ENCODE measurements at regions not wholly inside any gene's neighbourhood (a gene's known extent, or its start where the extent isn't known, plus 50 kb on each side); places are given as distances from the start of the nearest gene placed in this dataset.

DNA sequence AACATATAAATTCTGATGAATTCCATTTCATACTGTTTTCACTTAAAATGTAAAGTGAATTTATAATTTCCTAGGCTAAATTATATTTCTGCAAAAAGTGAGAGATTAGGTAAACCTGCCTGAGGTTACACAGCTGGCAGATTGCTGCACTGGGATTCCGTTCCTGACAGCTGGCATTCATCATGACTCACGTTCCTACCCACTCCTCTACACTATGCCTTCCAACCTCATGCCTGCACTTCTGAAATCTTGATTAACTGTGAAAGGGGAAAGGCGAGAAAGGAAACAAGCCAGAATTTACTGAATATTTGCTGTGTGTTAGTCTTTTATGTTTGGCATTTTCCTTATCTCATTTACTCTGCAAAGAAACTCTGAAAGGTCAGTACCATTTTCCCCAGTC lies 73.3 kb upstream of the MON1B start:
- H3K27ac ChIP-seq (ENCODE audit: low read depth, low read length) = no peak overlapping the region
- Mint-ChIP-seq H3K27ac (ENCODE audit: unreplicated experiment) (no peak overlapping the region), H3K36me3 (ENCODE audit: low read depth, unreplicated experiment) (no peaks in the 10 kb centered on the region), H3K4me1 (ENCODE audit: low read depth, unreplicated experiment) (no peaks in the 10 kb centered on the region), H3K4me3 (ENCODE audit: unreplicated experiment) (no peak overlapping the region), H3K27me3 (ENCODE audit: low read depth, unreplicated experiment) (no peaks in the 10 kb centered on the region), H3K9me3 (ENCODE audit: unreplicated experiment) (peaks cover 2% of the 10 kb centered on the region)
- FAIRE-seq = no peak
- H3K9ac ChIP-seq (ENCODE audit: low read length) = no peak overlapping the region
- H4K20me1 ChIP-seq (ENCODE audit: insufficient read depth, low read length) = no peaks in the 10 kb centered on the region
- DNase-seq (ENCODE audit: low read depth) = no peak
- H2AFZ ChIP-seq (ENCODE audit: low read depth, low read length) = no peak overlapping the region
- no peak overlapping the region for H3K4me3 ChIP-seq (ENCODE audit: insufficient read depth, low read depth, low read length)
- no peak overlapping the region for H3K4me2 ChIP-seq (ENCODE audit: low read length)
- TF ChIP-seq, protein P1, sequence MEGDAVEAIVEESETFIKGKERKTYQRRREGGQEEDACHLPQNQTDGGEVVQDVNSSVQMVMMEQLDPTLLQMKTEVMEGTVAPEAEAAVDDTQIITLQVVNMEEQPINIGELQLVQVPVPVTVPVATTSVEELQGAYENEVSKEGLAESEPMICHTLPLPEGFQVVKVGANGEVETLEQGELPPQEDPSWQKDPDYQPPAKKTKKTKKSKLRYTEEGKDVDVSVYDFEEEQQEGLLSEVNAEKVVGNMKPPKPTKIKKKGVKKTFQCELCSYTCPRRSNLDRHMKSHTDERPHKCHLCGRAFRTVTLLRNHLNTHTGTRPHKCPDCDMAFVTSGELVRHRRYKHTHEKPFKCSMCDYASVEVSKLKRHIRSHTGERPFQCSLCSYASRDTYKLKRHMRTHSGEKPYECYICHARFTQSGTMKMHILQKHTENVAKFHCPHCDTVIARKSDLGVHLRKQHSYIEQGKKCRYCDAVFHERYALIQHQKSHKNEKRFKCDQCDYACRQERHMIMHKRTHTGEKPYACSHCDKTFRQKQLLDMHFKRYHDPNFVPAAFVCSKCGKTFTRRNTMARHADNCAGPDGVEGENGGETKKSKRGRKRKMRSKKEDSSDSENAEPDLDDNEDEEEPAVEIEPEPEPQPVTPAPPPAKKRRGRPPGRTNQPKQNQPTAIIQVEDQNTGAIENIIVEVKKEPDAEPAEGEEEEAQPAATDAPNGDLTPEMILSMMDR (IDR thresholded peaks at IDR 0.05; ENCODE audit: insufficient read depth, low read depth, low read length) = no peak
- TF ChIP-seq EZH2 (IDR thresholded peaks at IDR 0.05; ENCODE audit: insufficient read depth, low read length) = no peak
- no peaks in the 10 kb centered on the region for H3K4me1 ChIP-seq (ENCODE audit: insufficient read depth, low read length)
- peaks cover 3% of the 10 kb centered on the region for H3K9me3 ChIP-seq (ENCODE audit: insufficient read depth, low read depth, low read length)
- no peaks in the 10 kb centered on the region for H3K36me3 ChIP-seq (ENCODE audit: insufficient read depth, low read length)
- H3K27me3 ChIP-seq (ENCODE audit: insufficient read depth, low read length) = no peaks in the 10 kb centered on the region
- H3K79me2 ChIP-seq (ENCODE audit: insufficient read depth, low read length) = no peaks in the 10 kb centered on the region

DNA sequence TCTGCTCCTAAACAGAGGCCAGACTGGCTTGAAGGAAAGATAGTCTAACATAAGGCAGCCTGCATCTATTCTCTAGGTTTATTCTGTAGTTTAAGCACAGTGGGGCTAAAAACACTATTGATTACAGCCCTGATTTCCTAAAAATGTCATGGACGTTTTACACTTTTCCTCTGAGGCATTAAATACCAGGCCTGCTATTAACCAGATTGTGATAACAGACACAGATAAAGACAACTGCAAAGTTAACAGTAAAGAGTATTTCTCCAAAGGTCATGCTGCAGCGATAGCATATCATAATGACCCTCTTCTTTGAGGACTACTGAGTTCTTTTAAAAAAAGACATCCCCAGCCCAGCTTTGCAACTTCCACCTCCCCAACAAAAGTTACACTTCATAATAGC lies 59.6 kb upstream of the MON1B start:
- Mint-ChIP-seq H3K4me1 (ENCODE audit: low read depth, unreplicated experiment) (no peaks in the 10 kb centered on the region), H3K4me3 (ENCODE audit: unreplicated experiment) (no peak overlapping the region), H3K9me3 (ENCODE audit: unreplicated experiment) (peaks cover 2% of the 10 kb centered on the region), H3K27ac (ENCODE audit: unreplicated experiment) (no peak overlapping the region), H3K27me3 (ENCODE audit: low read depth, unreplicated experiment) (no peaks in the 10 kb centered on the region), H3K36me3 (ENCODE audit: low read depth, unreplicated experiment) (no peaks in the 10 kb centered on the region)
- no peak for DNase-seq (ENCODE audit: low read depth)
- Histone ChIP-seq H3K79me2 (ENCODE audit: insufficient read depth, low read length) (no peaks in the 10 kb centered on the region), H3K27me3 (ENCODE audit: insufficient read depth, low read length) (no peaks in the 10 kb centered on the region), H3K36me3 (ENCODE audit: insufficient read depth, low read length) (no peaks in the 10 kb centered on the region), H4K20me1 (ENCODE audit: insufficient read depth, low read length) (no peaks in the 10 kb centered on the region), H3K4me1 (ENCODE audit: insufficient read depth, low read length) (no peaks in the 10 kb centered on the region), H3K9ac (ENCODE audit: low read length) (no peak overlapping the region), H3K4me3 (ENCODE audit: insufficient read depth, low read depth, low read length) (no peak overlapping the region), H3K9me3 (ENCODE audit: insufficient read depth, low read depth, low read length) (no peaks in the 10 kb centered on the region), H3K27ac (ENCODE audit: low read depth, low read length) (no peak overlapping the region), H3K4me2 (ENCODE audit: low read length) (no peak overlapping the region), H2AFZ (ENCODE audit: low read depth, low read length) (no peak overlapping the region)
- TF ChIP-seq, protein P1 (IDR thresholded peaks at IDR 0.05; ENCODE audit: insufficient read depth, low read depth, low read length) = no peak
- TF ChIP-seq EZH2 (IDR thresholded peaks at IDR 0.05; ENCODE audit: insufficient read depth, low read length) = no peak
- no peak for FAIRE-seq

DNA sequence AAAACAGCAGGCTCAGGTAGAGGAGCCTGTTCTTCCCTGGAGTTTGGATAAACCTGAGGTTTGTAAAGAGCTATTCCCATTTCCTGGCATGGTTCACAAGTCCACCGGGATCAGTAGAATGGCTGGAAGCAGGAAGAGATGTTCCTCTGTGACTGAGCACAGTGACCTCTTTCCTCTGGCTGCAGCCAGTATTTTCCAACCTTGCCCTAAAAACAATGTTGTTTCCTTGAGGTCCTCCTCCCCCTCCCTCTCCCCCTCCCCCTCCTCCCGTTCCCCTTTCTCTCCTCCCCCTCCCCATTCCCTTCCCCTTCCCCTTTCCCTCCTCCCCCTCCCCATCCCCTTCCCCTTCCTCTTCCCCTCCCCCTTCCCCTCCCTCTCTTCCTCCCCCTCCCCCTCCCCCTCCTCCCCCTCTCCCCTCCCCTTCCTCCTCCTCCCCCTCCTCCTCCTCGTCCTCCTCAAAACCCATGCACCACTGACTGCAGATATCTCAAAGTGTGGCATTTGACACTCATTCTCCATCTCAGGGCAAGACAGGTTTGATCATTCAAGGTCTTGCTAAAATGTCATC lies 58.9 kb upstream of the MON1B start:
- H3K9ac ChIP-seq (ENCODE audit: low read length) = no peak overlapping the region
- H3K9me3 Mint-ChIP-seq (ENCODE audit: unreplicated experiment) = peaks cover 2% of the 10 kb centered on the region
- FAIRE-seq (no peak), DNase-seq (ENCODE audit: low read depth) (no peak)
- no peak overlapping the region for H3K27ac ChIP-seq (ENCODE audit: low read depth, low read length)
- no peak overlapping the region for H3K27ac Mint-ChIP-seq (ENCODE audit: unreplicated experiment)
- H3K27me3 Mint-ChIP-seq (ENCODE audit: low read depth, unreplicated experiment) = no peaks in the 10 kb centered on the region
- H3K4me3 Mint-ChIP-seq (ENCODE audit: unreplicated experiment) = no peak overlapping the region
- no peaks in the 10 kb centered on the region for H3K36me3 ChIP-seq (ENCODE audit: insufficient read depth, low read length)
- TF ChIP-seq EZH2 (IDR thresholded peaks at IDR 0.05; ENCODE audit: insufficient read depth, low read length) = no peak
- TF ChIP-seq, protein P1 (IDR thresholded peaks at IDR 0.05; ENCODE audit: insufficient read depth, low read depth, low read length) = no peak
- no peaks in the 10 kb centered on the region for H3K9me3 ChIP-seq (ENCODE audit: insufficient read depth, low read depth, low read length)
- no peak overlapping the region for H3K4me3 ChIP-seq (ENCODE audit: insufficient read depth, low read depth, low read length)
- H3K4me1 Mint-ChIP-seq (ENCODE audit: low read depth, unreplicated experiment) = no peaks in the 10 kb centered on the region
- no peaks in the 10 kb centered on the region for H3K36me3 Mint-ChIP-seq (ENCODE audit: low read depth, unreplicated experiment)
- no peaks in the 10 kb centered on the region for H4K20me1 ChIP-seq (ENCODE audit: insufficient read depth, low read length)
- H3K4me1 ChIP-seq (ENCODE audit: insufficient read depth, low read length) = no peaks in the 10 kb centered on the region
- H3K27me3 ChIP-seq (ENCODE audit: insufficient read depth, low read length) = no peaks in the 10 kb centered on the region
- no peak overlapping the region for H3K4me2 ChIP-seq (ENCODE audit: low read length)
- no peaks in the 10 kb centered on the region for H3K79me2 ChIP-seq (ENCODE audit: insufficient read depth, low read length)
- no peak overlapping the region for H2AFZ ChIP-seq (ENCODE audit: low read depth, low read length)

Measured in astrocyte (in vitro differentiated cells and primary cell).